PC-9 (cell line): ENCODE measurements at regions not wholly inside any gene's neighbourhood (a gene's known extent, or its start where the extent isn't known, plus 50 kb on each side); places are given as distances from the start of the nearest gene placed in this dataset.

Experiments
- BruUV-seq: library from RNA; stranded (reverse); fragments of 400-500 nt; replicated peaks from 2 replicates; lab custom pipeline; 2021; lab: Mats Ljungman, UMichigan
- CTCF ChIA-PET: fragments of 300-600 bp; sonication (Branson Sonifier 250); formaldehyde crosslinking; loops from one replicate; lab custom pipeline; 2022; ENCODE audit warnings: antibody characterized with exemption; lab: Charles Lee
- POLR2A ChIA-PET: fragments of 300-600 bp; sonication (Branson Sonifier 250); formaldehyde crosslinking; loops from one replicate; lab custom pipeline; 2022; ENCODE audit warnings: antibody characterized with exemption; ENCODE audit not compliant: unreplicated experiment; lab: Charles Lee
- DNase-seq, 2 experiments: peaks; one replicate each; pipeline versions ENCODE4 v3.0.0 to v3.0.0-alpha.2; 2015 to 2022; ENCODE audit warnings: mixed read lengths in 1 of 2
- H2AFZ ChIP-seq: fragments of 200-600 bp; sonication (generic); 2 replicates; pipeline ENCODE4 v1.8.1; 2017; ENCODE audit warnings: antibody characterized with exemption
- H3F3A ChIP-seq: fragments of 200-600 bp; sonication (generic); 2 replicates; pipeline ENCODE4 v1.8.1; 2017; ENCODE audit warnings: antibody characterized with exemption, mild to moderate bottlenecking, low read depth; ENCODE audit not compliant: insufficient read depth
- H3K27ac ChIP-seq: fragments of 200-600 bp; sonication (generic); 2 replicates; pipeline ENCODE4 v1.6.1; 2016; ENCODE audit warnings: mixed run types
- H3K27me3 ChIP-seq: fragments of 200-600 bp; sonication (generic); 2 replicates; pipeline ENCODE4 v1.6.1; 2016; ENCODE audit warnings: low read depth, mixed run types; ENCODE audit not compliant: insufficient read depth
- H3K36me3 ChIP-seq: fragments of 200-600 bp; sonication (generic); 2 replicates; pipeline ENCODE4 v1.6.1; 2016; ENCODE audit warnings: low read depth, mixed run types
- H3K4me1 ChIP-seq: fragments of 200-600 bp; sonication (generic); replicated peaks from 2 replicates; pipeline ENCODE4 v1.6.1; 2016; ENCODE audit warnings: mixed run types; ENCODE audit not compliant: insufficient read depth
- H3K4me2 ChIP-seq: fragments of 200-600 bp; sonication (generic); 2 replicates; pipeline ENCODE4 v1.6.1; 2017; ENCODE audit warnings: mixed run types
- H3K4me3 ChIP-seq: fragments of 200-600 bp; sonication (generic); 2 replicates; pipeline ENCODE4 v1.6.1; 2016; ENCODE audit warnings: mixed run types
- H3K79me2 ChIP-seq: fragments of 200-600 bp; sonication (generic); 2 replicates; pipeline ENCODE4 v1.6.1; 2017; ENCODE audit warnings: low read depth, mixed run types
- H3K9me2 ChIP-seq: fragments of 200-600 bp; sonication (generic); 2 replicates; pipeline ENCODE4 v1.8.1; 2017; ENCODE audit warnings: mild to moderate bottlenecking; ENCODE audit not compliant: insufficient read depth
- H3K9me3 ChIP-seq: fragments of 200-600 bp; sonication (generic); 2 replicates; pipeline ENCODE4 v1.8.1; 2016; ENCODE audit warnings: low read depth; ENCODE audit not compliant: insufficient read depth
- H4K20me1 ChIP-seq: fragments of 200-600 bp; sonication (generic); 2 replicates; pipeline ENCODE4 v1.8.1; 2017; ENCODE audit not compliant: insufficient read depth
- EZH2 ChIP-seq: fragments of 200-600 bp; sonication (generic); IDR thresholded peaks from 2 replicates; pipeline ENCODE4 v1.8.0; 2017; ENCODE audit warnings: antibody characterized with exemption, low read depth
- intact Hi-C: fragments of 100-400 bp; cut with micrococcal nuclease; formaldehyde crosslinking; loops from one replicate; pipeline ENCODE4 v1.10.0; 2022; ENCODE audit not compliant: unreplicated experiment
- TF ChIP-seq, protein P1 (sequence below): fragments of 200-600 bp; sonication (generic); conservative IDR thresholded peaks from 2 replicates; pipeline ENCODE4 v1.6.1; 2017; ENCODE audit warnings: mixed run types, antibody characterized with exemption, mild to moderate bottlenecking, moderate library complexity

DNA sequence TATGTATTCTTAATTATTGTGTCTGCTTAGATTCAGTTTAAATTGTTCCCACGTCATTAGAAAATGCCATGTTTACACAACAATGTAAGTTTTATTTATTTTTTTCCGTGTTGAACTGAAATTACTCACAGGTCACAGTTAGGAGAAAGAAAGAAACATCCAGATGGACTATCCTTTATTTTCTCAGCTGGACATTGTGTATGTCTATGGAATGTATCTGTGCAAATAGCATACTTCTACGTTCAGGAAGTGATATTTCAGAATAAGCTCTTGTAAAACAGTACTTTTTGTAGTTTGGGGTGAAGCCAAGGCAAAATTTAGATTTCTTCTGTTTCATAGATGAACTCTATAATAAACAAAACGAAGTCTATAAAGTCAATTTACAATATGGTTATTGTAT lies 249.0 kb upstream of the ZNF608 start:
- TF ChIP-seq, protein P1, sequence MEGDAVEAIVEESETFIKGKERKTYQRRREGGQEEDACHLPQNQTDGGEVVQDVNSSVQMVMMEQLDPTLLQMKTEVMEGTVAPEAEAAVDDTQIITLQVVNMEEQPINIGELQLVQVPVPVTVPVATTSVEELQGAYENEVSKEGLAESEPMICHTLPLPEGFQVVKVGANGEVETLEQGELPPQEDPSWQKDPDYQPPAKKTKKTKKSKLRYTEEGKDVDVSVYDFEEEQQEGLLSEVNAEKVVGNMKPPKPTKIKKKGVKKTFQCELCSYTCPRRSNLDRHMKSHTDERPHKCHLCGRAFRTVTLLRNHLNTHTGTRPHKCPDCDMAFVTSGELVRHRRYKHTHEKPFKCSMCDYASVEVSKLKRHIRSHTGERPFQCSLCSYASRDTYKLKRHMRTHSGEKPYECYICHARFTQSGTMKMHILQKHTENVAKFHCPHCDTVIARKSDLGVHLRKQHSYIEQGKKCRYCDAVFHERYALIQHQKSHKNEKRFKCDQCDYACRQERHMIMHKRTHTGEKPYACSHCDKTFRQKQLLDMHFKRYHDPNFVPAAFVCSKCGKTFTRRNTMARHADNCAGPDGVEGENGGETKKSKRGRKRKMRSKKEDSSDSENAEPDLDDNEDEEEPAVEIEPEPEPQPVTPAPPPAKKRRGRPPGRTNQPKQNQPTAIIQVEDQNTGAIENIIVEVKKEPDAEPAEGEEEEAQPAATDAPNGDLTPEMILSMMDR = no peak
- TF ChIP-seq EZH2 = no peak
- Histone ChIP-seq H3K9me2 (no peaks in the 10 kb centered on the region), H3K36me3 (no peaks in the 10 kb centered on the region), H3K4me2 (no peak overlapping the region), H3K79me2 (no peaks in the 10 kb centered on the region), H4K20me1 (no peaks in the 10 kb centered on the region), H3K27me3 (no peaks in the 10 kb centered on the region), H3K27ac (no peak overlapping the region), H3K4me1 (peaks cover 9% of the 10 kb centered on the region; the same call in 1 of the 2 replicates), H3F3A (no peaks in the 10 kb centered on the region), H3K4me3 (no peak overlapping the region), H3K9me3 (no peaks in the 10 kb centered on the region), H2AFZ (no peak overlapping the region)
- intact Hi-C loops = no loop called here
- no TSS peak for BruUV-seq
- ChIA-PET POLR2A (no interaction called here), CTCF (no interaction called here)
- peak in 1 of 2 experiments; percentile 51 for DNase-seq

DNA sequence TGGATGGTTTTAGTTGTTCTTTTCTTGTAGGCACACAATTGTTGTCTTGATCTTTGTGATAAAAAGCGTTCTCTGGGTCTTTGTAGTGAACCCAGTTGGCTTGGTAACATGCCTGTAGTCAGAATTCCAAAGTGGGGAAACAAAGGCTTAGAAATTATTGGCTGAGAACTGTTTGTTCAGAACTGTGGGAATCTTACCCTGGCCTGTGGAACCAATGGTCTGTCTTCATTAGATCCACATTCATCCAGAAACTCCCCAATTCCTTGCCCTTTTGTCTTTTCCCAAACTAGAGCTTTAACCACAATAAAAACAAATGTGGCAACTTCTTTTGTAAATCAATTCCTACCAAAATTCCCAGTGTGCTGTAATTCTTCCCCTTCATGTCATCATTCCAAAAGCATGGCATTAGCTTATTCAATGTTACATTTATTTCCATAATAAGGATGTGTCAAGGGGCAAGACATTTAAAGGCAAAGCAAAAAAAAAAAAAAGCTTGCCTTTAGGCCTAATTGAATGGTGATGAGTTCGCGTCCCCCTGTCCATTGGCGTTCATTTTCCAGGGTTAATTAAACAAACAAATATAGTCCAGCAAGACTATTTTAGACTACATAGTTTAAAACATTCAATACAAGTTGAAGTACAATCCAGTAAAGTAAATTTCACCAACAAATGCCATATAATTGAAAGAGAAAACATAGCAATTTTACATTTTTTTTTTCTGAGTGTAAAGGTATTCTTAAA lies 249.8 kb upstream of the ZNF608 start:
- Histone ChIP-seq H3K9me2 (no peaks in the 10 kb centered on the region), H3K4me2 (no peak overlapping the region), H4K20me1 (no peaks in the 10 kb centered on the region), H3K27me3 (no peaks in the 10 kb centered on the region), H3K36me3 (no peaks in the 10 kb centered on the region), H3K9me3 (no peaks in the 10 kb centered on the region), H3K4me3 (no peak overlapping the region), H3K27ac (no peak overlapping the region; the same call in 1 of the 2 replicates), H3F3A (no peaks in the 10 kb centered on the region), H3K79me2 (no peaks in the 10 kb centered on the region), H2AFZ (no peak overlapping the region), H3K4me1 (peaks cover 9% of the 10 kb centered on the region; the same call in 1 of the 2 replicates)
- no peak for DNase-seq
- CTCF ChIA-PET = no interaction called here
- TF ChIP-seq, protein P1 = no peak
- no peak for TF ChIP-seq EZH2
- intact Hi-C loops = no loop called here
- no TSS peak for BruUV-seq
- POLR2A ChIA-PET = no interaction called here

- Histone ChIP-seq H3K79me2 (no peaks in the 10 kb centered on the region), H3F3A (no peaks in the 10 kb centered on the region), H3K4me1 (peaks cover 9% of the 10 kb centered on the region; the same call in 1 of the 2 replicates), H3K4me3 (no peak overlapping the region), H3K9me3 (no peaks in the 10 kb centered on the region), H3K4me2 (no peak overlapping the region), H3K27ac (peak overlapping the region; percentile 17; the same call in 1 of the 2 replicates), H2AFZ (no peak overlapping the region), H3K9me2 (no peaks in the 10 kb centered on the region), H4K20me1 (no peaks in the 10 kb centered on the region), H3K27me3 (no peaks in the 10 kb centered on the region), H3K36me3 (no peaks in the 10 kb centered on the region)
- TF ChIP-seq, protein P1 = no peak
- TF ChIP-seq EZH2 = no peak
- BruUV-seq = no TSS peak
- ChIA-PET CTCF (no interaction called here), POLR2A (no interaction called here)
- intact Hi-C loops = no loop called here
- peak in 1 of 2 experiments; percentile 72 for DNase-seq
These were observed 250.3 kb upstream of the ZNF608 start for GRCh38 chr5:124996764-124997077.
